WTC11 (cell line): ENCODE measurements at regions not wholly inside any gene's neighbourhood (a gene's known extent, or its start where the extent isn't known, plus 50 kb on each side); places are given as distances from the start of the nearest gene placed in this dataset.

ENCODE experiments used
- ATAC-seq: fragments of 200-7000 bp; cut with Tn5 transposase; 2 replicates; pipeline ENCODE4 v1.10.0; 2021; ENCODE audit warnings: mild to moderate bottlenecking, moderate library complexity
- CTCF ChIA-PET: fragments of 300-600 bp; sonication (Branson Sonifier 250); formaldehyde crosslinking; loops from one replicate; lab custom pipeline; 2021; ENCODE audit warnings: antibody characterized with exemption; lab: Charles Lee
- POLR2A ChIA-PET: fragments of 350-600 bp; sonication (Branson Sonifier 250); formaldehyde crosslinking; loops from one replicate; lab custom pipeline; 2021; ENCODE audit warnings: antibody characterized with exemption; lab: Charles Lee
- DNase-seq: peaks from one replicate; pipeline ENCODE4 v3.0.0; 2021; ENCODE audit warnings: low spot score
- H3K27ac Mint-ChIP-seq: 2 replicates; pipeline ENCODE4 v1.8.0; 2021; ENCODE audit warnings: mixed read lengths
- H3K27me3 Mint-ChIP-seq: 2 replicates; pipeline ENCODE4 v1.8.0; 2021; ENCODE audit warnings: low read depth, mild to moderate bottlenecking, moderate library complexity, mixed read lengths
- H3K36me3 Mint-ChIP-seq: 2 replicates; pipeline ENCODE4 v1.8.0; 2021; ENCODE audit warnings: mixed read lengths
- H3K4me1 Mint-ChIP-seq: 2 replicates; pipeline ENCODE4 v1.8.0; 2022; ENCODE audit warnings: mixed read lengths
- H3K4me3 Mint-ChIP-seq: 2 replicates; pipeline ENCODE4 v1.8.0; 2021; ENCODE audit warnings: mild to moderate bottlenecking, moderate library complexity, mixed read lengths
- H3K9me3 Mint-ChIP-seq: 2 replicates; pipeline ENCODE4 v1.8.0; 2021; ENCODE audit warnings: mixed read lengths
- AFF4 ChIP-seq: sonication (generic); formaldehyde crosslinking; IDR thresholded peaks from 2 replicates; pipeline ENCODE4 v1.8.1; 2023; ENCODE audit warnings: mild to moderate bottlenecking, missing genetic modification reagents, borderline replicate concordance
- CBFB ChIP-seq: sonication (generic); formaldehyde crosslinking; IDR thresholded peaks from 2 replicates; pipeline ENCODE4 v1.8.1; 2022; ENCODE audit warnings: mild to moderate bottlenecking, low read depth, missing genetic modification reagents
- CREB1 ChIP-seq: sonication (generic); formaldehyde crosslinking; IDR thresholded peaks from 2 replicates; pipeline ENCODE4 v1.8.0; 2023; ENCODE audit warnings: mild to moderate bottlenecking, missing genetic modification reagents
- E2F5 ChIP-seq: sonication (generic); formaldehyde crosslinking; IDR thresholded peaks from 2 replicates; pipeline ENCODE4 v1.8.1; 2022; ENCODE audit warnings: mild to moderate bottlenecking, moderate library complexity, missing genetic modification reagents
- ELF4 ChIP-seq: sonication (generic); formaldehyde crosslinking; IDR thresholded peaks from 2 replicates; pipeline ENCODE4 v1.8.1; 2022; ENCODE audit warnings: low read depth, mild to moderate bottlenecking, moderate library complexity, missing genetic modification reagents
- GTF2I ChIP-seq: fragments of 250-450 bp; sonication (Bioruptor Pico); conservative IDR thresholded peaks from 2 replicates; pipeline ENCODE4 v1.4.0; 2021; ENCODE audit warnings: mild to moderate bottlenecking
- JAZF1 ChIP-seq: fragments of 250-450 bp; sonication (Bioruptor Pico); IDR thresholded peaks from 2 replicates; pipeline ENCODE4 v1.9.0; 2021; ENCODE audit warnings: moderate library complexity, mild to moderate bottlenecking, inconsistent platforms
- MYBL2 ChIP-seq: sonication (generic); formaldehyde crosslinking; IDR thresholded peaks from 2 replicates; pipeline ENCODE4 v1.8.1; 2023; ENCODE audit warnings: mild to moderate bottlenecking, moderate library complexity, missing genetic modification reagents
- NFE2L1 ChIP-seq: sonication (generic); formaldehyde crosslinking; IDR thresholded peaks from 2 replicates; pipeline ENCODE4 v1.8.1; 2023; ENCODE audit warnings: missing genetic modification reagents
- NFYB ChIP-seq: sonication (generic); formaldehyde crosslinking; conservative IDR thresholded peaks from 2 replicates; pipeline ENCODE4 v1.8.0; 2022; ENCODE audit warnings: low read depth, missing genetic modification reagents
- RELA ChIP-seq: sonication (generic); formaldehyde crosslinking; IDR thresholded peaks from 2 replicates; pipeline ENCODE4 v1.8.1; 2022; ENCODE audit warnings: missing genetic modification reagents, mild to moderate bottlenecking, borderline replicate concordance
- TEAD1 ChIP-seq: sonication (generic); formaldehyde crosslinking; IDR thresholded peaks from 2 replicates; pipeline ENCODE4 v1.8.0; 2022; ENCODE audit warnings: mild to moderate bottlenecking, missing genetic modification reagents
- ZNF317 ChIP-seq: sonication (generic); formaldehyde crosslinking; IDR thresholded peaks from 2 replicates; pipeline ENCODE4 v1.8.1; 2023; ENCODE audit warnings: low read depth, mild to moderate bottlenecking, moderate library complexity, missing genetic modification reagents, borderline replicate concordance
- ZNF396 ChIP-seq: fragments of 250-450 bp; sonication (Bioruptor Pico); IDR thresholded peaks from 2 replicates; pipeline ENCODE4 v1.8.0; 2021; ENCODE audit warnings: mild to moderate bottlenecking, moderate library complexity, borderline replicate concordance
- ZNF425 ChIP-seq: fragments of 250-450 bp; sonication (Bioruptor Pico); conservative IDR thresholded peaks from 2 replicates; pipeline ENCODE4 v1.9.0; 2021; ENCODE audit warnings: mild to moderate bottlenecking
- ZNF532 ChIP-seq: fragments of 250-450 bp; sonication (Bioruptor Pico); IDR thresholded peaks from 2 replicates; pipeline ENCODE4 v1.9.0; 2021; ENCODE audit warnings: mild to moderate bottlenecking, borderline replicate concordance
- TF ChIP-seq, protein P1 (sequence below): sonication (generic); formaldehyde crosslinking; IDR thresholded peaks from 2 replicates; pipeline ENCODE4 v1.8.0; 2023; ENCODE audit warnings: missing genetic modification reagents, mild to moderate bottlenecking, borderline replicate concordance

DNA sequence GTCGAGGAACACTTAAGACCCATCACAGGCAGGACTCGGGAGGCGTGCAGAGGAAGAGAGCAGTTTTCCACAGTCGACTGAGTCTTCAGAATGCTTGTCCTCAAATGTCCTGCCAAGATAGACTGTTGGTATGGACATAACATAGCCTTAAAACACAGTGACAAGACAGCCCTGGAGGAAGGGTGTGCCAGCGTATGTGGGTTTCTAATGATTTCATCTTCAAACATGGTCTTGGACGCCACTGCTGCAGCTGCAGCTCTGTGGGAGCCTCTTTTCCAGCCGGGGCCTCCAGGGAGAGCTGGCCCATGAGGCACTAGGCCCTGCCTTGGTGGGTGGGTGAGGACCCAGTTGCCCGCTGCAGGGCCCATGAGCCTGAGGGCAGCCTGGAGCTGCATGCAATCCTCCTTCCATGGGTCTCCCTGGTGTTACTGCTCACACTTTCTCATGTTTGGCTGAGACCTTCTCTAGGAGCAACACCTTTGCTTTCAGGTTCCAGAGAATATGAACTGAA, 198.6 kb downstream of the KLF13 start:
- Mint-ChIP-seq H3K9me3 (no peaks in the 10 kb centered on the region), H3K36me3 (no peaks in the 10 kb centered on the region), H3K4me3 (no peak overlapping the region), H3K27me3 (no peaks in the 10 kb centered on the region)
- ATAC-seq = no peak
- POLR2A ChIA-PET = no interaction called here
- TF ChIP-seq GTF2I (CRISPR knock-in tag) = no peak
- no peak for TF ChIP-seq NFE2L1 (CRISPR knock-in tag)
- no peak for TF ChIP-seq JAZF1
- no peak for TF ChIP-seq CREB1 (CRISPR knock-in tag)
- no peak for TF ChIP-seq MYBL2
- TF ChIP-seq, all 79 proteins: peak for 0
- no peak overlapping the region for H3K27ac Mint-ChIP-seq
- no peak for DNase-seq
- peaks cover 29% of the 10 kb centered on the region for H3K4me1 Mint-ChIP-seq
- CTCF ChIA-PET = no interaction called here

GRCh38 chr15:31525988-31526665, 199.5 kb downstream of the KLF13 start:
- CTCF ChIA-PET = interaction anchor here (0.6 to 0.7 kb wide), 2 partner anchors 262 to 449 kb away, joined by 3 to 7 read pairs; no protein-coding TSS in a partner anchor
- POLR2A ChIA-PET = no interaction called here
- H3K27ac Mint-ChIP-seq = no peak overlapping the region
- TF ChIP-seq ZNF317 (CRISPR knock-in tag) = no peak
- no peak for TF ChIP-seq ZNF425
- TF ChIP-seq, protein P1, sequence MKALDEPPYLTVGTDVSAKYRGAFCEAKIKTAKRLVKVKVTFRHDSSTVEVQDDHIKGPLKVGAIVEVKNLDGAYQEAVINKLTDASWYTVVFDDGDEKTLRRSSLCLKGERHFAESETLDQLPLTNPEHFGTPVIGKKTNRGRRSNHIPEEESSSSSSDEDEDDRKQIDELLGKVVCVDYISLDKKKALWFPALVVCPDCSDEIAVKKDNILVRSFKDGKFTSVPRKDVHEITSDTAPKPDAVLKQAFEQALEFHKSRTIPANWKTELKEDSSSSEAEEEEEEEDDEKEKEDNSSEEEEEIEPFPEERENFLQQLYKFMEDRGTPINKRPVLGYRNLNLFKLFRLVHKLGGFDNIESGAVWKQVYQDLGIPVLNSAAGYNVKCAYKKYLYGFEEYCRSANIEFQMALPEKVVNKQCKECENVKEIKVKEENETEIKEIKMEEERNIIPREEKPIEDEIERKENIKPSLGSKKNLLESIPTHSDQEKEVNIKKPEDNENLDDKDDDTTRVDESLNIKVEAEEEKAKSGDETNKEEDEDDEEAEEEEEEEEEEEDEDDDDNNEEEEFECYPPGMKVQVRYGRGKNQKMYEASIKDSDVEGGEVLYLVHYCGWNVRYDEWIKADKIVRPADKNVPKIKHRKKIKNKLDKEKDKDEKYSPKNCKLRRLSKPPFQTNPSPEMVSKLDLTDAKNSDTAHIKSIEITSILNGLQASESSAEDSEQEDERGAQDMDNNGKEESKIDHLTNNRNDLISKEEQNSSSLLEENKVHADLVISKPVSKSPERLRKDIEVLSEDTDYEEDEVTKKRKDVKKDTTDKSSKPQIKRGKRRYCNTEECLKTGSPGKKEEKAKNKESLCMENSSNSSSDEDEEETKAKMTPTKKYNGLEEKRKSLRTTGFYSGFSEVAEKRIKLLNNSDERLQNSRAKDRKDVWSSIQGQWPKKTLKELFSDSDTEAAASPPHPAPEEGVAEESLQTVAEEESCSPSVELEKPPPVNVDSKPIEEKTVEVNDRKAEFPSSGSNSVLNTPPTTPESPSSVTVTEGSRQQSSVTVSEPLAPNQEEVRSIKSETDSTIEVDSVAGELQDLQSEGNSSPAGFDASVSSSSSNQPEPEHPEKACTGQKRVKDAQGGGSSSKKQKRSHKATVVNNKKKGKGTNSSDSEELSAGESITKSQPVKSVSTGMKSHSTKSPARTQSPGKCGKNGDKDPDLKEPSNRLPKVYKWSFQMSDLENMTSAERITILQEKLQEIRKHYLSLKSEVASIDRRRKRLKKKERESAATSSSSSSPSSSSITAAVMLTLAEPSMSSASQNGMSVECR (CRISPR knock-in tag) = no peak
- TF ChIP-seq ZNF532 (CRISPR knock-in tag) = no peak
- no peak for TF ChIP-seq MYBL2
- TF ChIP-seq ZNF396 (CRISPR knock-in tag) = no peak
- TF ChIP-seq TEAD1 (CRISPR knock-in tag) = no peak
- no peak for TF ChIP-seq GTF2I (CRISPR knock-in tag)
- no peak for TF ChIP-seq NFYB
- TF ChIP-seq RELA (CRISPR knock-in tag) = no peak
- no peak for TF ChIP-seq AFF4
- TF ChIP-seq CBFB = no peak
- TF ChIP-seq ELF4 = no peak
- no peak for TF ChIP-seq JAZF1
- TF ChIP-seq E2F5 (CRISPR knock-in tag) = no peak

More at GRCh38 chr15:31525988-31526665, 199.5 kb downstream of the KLF13 start:
- DNase-seq (no peak), ATAC-seq (no peak)
- H3K27me3 Mint-ChIP-seq = no peaks in the 10 kb centered on the region
- peaks cover 30% of the 10 kb centered on the region for H3K4me1 Mint-ChIP-seq
- H3K9me3 Mint-ChIP-seq = no peaks in the 10 kb centered on the region
- no peak overlapping the region for H3K4me3 Mint-ChIP-seq
- no peaks in the 10 kb centered on the region for H3K36me3 Mint-ChIP-seq
